Neural progenitor cell (in vitro differentiated cells): ENCODE measurements at regions not wholly inside any gene's neighbourhood (a gene's known extent, or its start where the extent isn't known, plus 50 kb on each side); places are given as distances from the start of the nearest gene placed in this dataset.
"Not testable (repeated sequence)": the region's sequence is repeated elsewhere in the genome, so short reads cannot be mapped to it uniquely, and the experiment has no call there.

Experiments
- DNase-seq: peaks from one replicate; pipeline ENCODE4 v3.0.0-alpha.2; 2016; ENCODE audit warnings: low spot score
- H2AFZ ChIP-seq: fragments of 200-600 bp; sonication (generic); replicated peaks from 2 replicates; pipeline ENCODE4 v1.6.1; 2016; ENCODE audit warnings: antibody characterized with exemption
- H3F3A ChIP-seq: fragments of 200-600 bp; sonication (generic); 2 replicates; pipeline ENCODE4 v1.6.1; 2016; ENCODE audit warnings: antibody characterized with exemption, low read depth
- H3K27ac ChIP-seq: fragments of 200-600 bp; sonication (generic); 2 replicates; pipeline ENCODE4 v1.5.1; 2016; ENCODE audit warnings: mild to moderate bottlenecking
- H3K27me3 ChIP-seq: fragments of 200-600 bp; sonication (generic); 2 replicates; pipeline ENCODE4 v1.6.1; 2016; ENCODE audit warnings: mild to moderate bottlenecking, moderate library complexity
- H3K36me3 ChIP-seq: fragments of 200-600 bp; sonication (generic); 2 replicates; pipeline ENCODE4 v1.5.1; 2016
- H3K4me1 ChIP-seq: fragments of 200-600 bp; sonication (generic); 2 replicates; pipeline ENCODE4 v1.6.1; 2016; ENCODE audit warnings: mixed run types
- H3K4me2 ChIP-seq: fragments of 200-600 bp; sonication (generic); 2 replicates; pipeline ENCODE4 v1.6.1; 2016
- H3K4me3 ChIP-seq: fragments of 200-600 bp; sonication (generic); 2 replicates; pipeline ENCODE4 v1.5.1; 2016
- H3K79me2 ChIP-seq: fragments of 200-600 bp; sonication (generic); 2 replicates; pipeline ENCODE4 v1.6.1; 2016; ENCODE audit warnings: low read depth
- H3K9ac ChIP-seq: fragments of 200-600 bp; sonication (generic); 2 replicates; pipeline ENCODE4 v1.6.1; 2016
- H3K9me3 ChIP-seq: fragments of 200-600 bp; sonication (generic); 2 replicates; pipeline ENCODE4 v1.5.1; 2016; ENCODE audit warnings: low read depth
- H4K20me1 ChIP-seq: fragments of 200-600 bp; sonication (generic); 2 replicates; pipeline ENCODE4 v1.6.1; 2016; ENCODE audit warnings: low read depth
- H3K27ac Mint-ChIP-seq: 3 replicates; pipeline ENCODE4 v1.8.0; 2021; ENCODE audit warnings: mixed read lengths
- H3K27me3 Mint-ChIP-seq: 2 replicates; pipeline ENCODE4 v1.8.0; 2022; ENCODE audit warnings: low read depth, mild to moderate bottlenecking, inconsistent platforms, moderate library complexity, mixed read lengths; ENCODE audit not compliant: insufficient read depth
- H3K36me3 Mint-ChIP-seq: 3 replicates; pipeline ENCODE4 v1.8.0; 2021; ENCODE audit warnings: mixed read lengths
- H3K4me1 Mint-ChIP-seq: 3 replicates; pipeline ENCODE4 v1.8.0; 2021; ENCODE audit warnings: mixed read lengths
- H3K4me3 Mint-ChIP-seq: 3 replicates; pipeline ENCODE4 v1.8.0; 2021; ENCODE audit warnings: mild to moderate bottlenecking, moderate library complexity, mixed read lengths
- H3K9me3 Mint-ChIP-seq: 3 replicates; pipeline ENCODE4 v1.8.0; 2020; ENCODE audit warnings: mixed read lengths
- CTCF ChIP-seq: fragments of 200-600 bp; sonication (generic); IDR thresholded peaks from 2 replicates; pipeline ENCODE4 v1.5.1; 2017; ENCODE audit warnings: antibody characterized with exemption, mild to moderate bottlenecking
- EZH2 ChIP-seq: fragments of 200-600 bp; sonication (generic); IDR thresholded peaks from 2 replicates; pipeline ENCODE4 v1.6.1; 2017; ENCODE audit warnings: antibody characterized with exemption, mild to moderate bottlenecking, moderate library complexity
- EZH2phosphoT487 ChIP-seq: fragments of 200-600 bp; sonication (generic); IDR thresholded peaks from 2 replicates; pipeline ENCODE4 v1.6.1; 2017; ENCODE audit warnings: antibody characterized with exemption

DNA sequence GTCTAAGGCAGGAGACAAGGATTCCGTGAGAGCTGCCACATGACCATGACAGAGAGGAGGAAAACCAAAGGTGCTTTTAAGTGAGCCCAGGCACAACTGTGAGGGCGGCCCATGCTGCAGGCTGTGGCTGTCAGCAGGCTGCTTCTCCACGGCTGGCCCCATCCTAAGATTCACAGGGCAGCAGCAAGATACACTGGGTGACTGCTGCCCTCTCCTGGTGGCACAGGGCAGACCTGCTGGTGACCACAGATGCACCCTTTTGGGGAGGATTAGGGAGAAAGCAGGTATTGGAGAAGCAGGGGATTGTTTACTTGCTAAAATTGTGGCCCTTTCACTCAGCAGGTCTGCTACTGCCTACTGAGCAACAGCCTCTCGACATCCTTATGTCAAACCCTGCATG, 125.4 kb upstream of the ALDH3B2 start:
- not testable (repeated sequence) for DNase-seq, H4K20me1 ChIP-seq, H3F3A ChIP-seq, H3K27me3 ChIP-seq, H3K9me3 Mint-ChIP-seq, H3K9ac ChIP-seq, H3K4me1 Mint-ChIP-seq, H3K4me3 Mint-ChIP-seq, H3K79me2 ChIP-seq, H3K27ac Mint-ChIP-seq, H3K4me1 ChIP-seq, H3K36me3 ChIP-seq, H3K27ac ChIP-seq, H3K9me3 ChIP-seq, H3K4me2 ChIP-seq, H3K4me3 ChIP-seq, H2AFZ ChIP-seq, H3K27me3 Mint-ChIP-seq, H3K36me3 Mint-ChIP-seq
- peak; percentile 50 for TF ChIP-seq CTCF

- not testable (repeated sequence) for H3K27ac Mint-ChIP-seq, H3K9me3 ChIP-seq, H3K79me2 ChIP-seq, H3F3A ChIP-seq, H3K36me3 Mint-ChIP-seq, H3K4me3 Mint-ChIP-seq, H3K36me3 ChIP-seq, H3K4me3 ChIP-seq, H3K27ac ChIP-seq, H3K9ac ChIP-seq, H3K27me3 ChIP-seq, DNase-seq, H3K4me2 ChIP-seq, H3K9me3 Mint-ChIP-seq, H2AFZ ChIP-seq, H3K4me1 ChIP-seq, H4K20me1 ChIP-seq, H3K4me1 Mint-ChIP-seq, H3K27me3 Mint-ChIP-seq
These were observed 123.5 kb upstream of the ALDH3B2 start for GRCh38 chr11:67797726-67798521.

DNA sequence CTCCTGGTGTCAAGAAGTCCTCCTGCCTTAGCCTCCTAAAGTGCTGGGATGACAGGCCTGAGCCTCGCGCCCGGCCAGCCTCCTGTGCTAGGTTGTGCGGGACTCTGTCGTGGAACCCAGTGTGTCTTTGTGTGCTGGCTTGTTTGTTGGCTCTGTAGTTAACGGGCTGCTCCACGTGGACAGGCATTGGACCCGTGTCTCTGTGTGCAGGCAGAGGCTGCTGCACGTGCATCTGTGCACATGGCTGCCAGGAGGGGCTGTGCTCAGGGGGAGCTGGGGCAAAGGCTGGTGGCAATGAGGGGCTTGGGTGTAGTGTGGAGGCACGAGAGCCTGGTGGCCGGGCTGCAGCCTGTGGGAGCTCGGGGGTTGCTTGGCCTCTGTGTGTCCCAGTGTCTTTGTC, 121.3 kb upstream of the ALDH3B2 start:
- Mint-ChIP-seq H3K4me3 (no peak overlapping the region), H3K36me3 (peaks cover 1% of the 10 kb centered on the region), H3K4me1 (peaks cover 11% of the 10 kb centered on the region), H3K27me3 (peaks cover 3% of the 10 kb centered on the region), H3K27ac (no peak overlapping the region), H3K9me3 (no peaks in the 10 kb centered on the region)
- H3K4me1 ChIP-seq: no peaks in the 10 kb centered on the region
- no peaks in the 10 kb centered on the region for H3F3A ChIP-seq
- no peak overlapping the region for H3K4me2 ChIP-seq
- H3K27me3 ChIP-seq: no peaks in the 10 kb centered on the region
- no peak overlapping the region for H2AFZ ChIP-seq
- H3K9ac ChIP-seq: no peak overlapping the region
- DNase-seq: no peak
- no peak overlapping the region for H3K27ac ChIP-seq
- no peaks in the 10 kb centered on the region for H3K79me2 ChIP-seq
- no peaks in the 10 kb centered on the region for H3K36me3 ChIP-seq
- H3K9me3 ChIP-seq: no peaks in the 10 kb centered on the region
- no peak overlapping the region for H3K4me3 ChIP-seq
- no peaks in the 10 kb centered on the region for H4K20me1 ChIP-seq
- TF ChIP-seq EZH2 (no peak), CTCF (no peak), EZH2phosphoT487 (no peak)

DNA sequence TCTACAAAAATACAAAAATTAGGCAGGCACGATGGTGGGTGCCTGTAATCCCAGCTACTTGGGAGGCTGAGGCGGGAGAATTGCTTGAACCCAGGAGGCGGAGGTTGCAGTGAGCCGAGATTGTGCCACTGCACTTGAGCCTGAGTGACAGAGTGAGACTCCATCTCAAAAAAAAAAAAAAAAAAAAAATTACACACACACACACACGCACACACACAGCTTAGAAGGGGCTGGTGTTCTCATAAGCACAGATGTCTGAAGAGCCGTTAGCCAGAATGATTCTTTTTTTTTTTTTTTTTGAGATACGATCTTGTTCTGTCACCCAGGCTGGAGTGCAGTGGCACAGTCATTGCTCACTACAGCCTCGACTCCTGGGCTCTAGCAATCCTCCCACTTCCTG, 119.3 kb upstream of the ALDH3B2 start:
- not testable (repeated sequence) for H3K79me2 ChIP-seq, H3K27ac ChIP-seq, H3K27me3 ChIP-seq, H3K9me3 ChIP-seq, H3K9ac ChIP-seq, H3F3A ChIP-seq, H3K4me1 Mint-ChIP-seq, H3K4me3 ChIP-seq, H3K36me3 ChIP-seq, H3K4me2 ChIP-seq, H3K27ac Mint-ChIP-seq, H3K27me3 Mint-ChIP-seq, H3K4me3 Mint-ChIP-seq, H3K36me3 Mint-ChIP-seq, H3K9me3 Mint-ChIP-seq, H2AFZ ChIP-seq, H4K20me1 ChIP-seq, DNase-seq, H3K4me1 ChIP-seq
